Heart left ventricle (tissue), 16 donors: ENCODE measurements at regions not wholly inside any gene's neighbourhood (a gene's known extent, or its start where the extent isn't known, plus 50 kb on each side); places are given as distances from the start of the nearest gene placed in this dataset.

Experiments
- ATAC-seq, 4 donors: fragments of 200-7000 bp; cut with Tn5 transposase; one replicate each; pipeline ENCODE4 v1.9.1; 2020 to 2022; ENCODE audit warnings: moderate library complexity in 4 of 4, mild to moderate bottlenecking in 3 of 4, moderate number of reproducible peaks in 1 of 4
- DNase-seq, 5 donors: peaks; one replicate each; pipeline ENCODE4 v3.0.0-alpha.2; 2020
- H3K27ac ChIP-seq, 12 donors: fragments of 200-600 bp; sonication (generic) in 4 of 12; one replicate each; pipeline versions ENCODE4 v1.5.0 to v1.8.0; 2016 to 2022; ENCODE audit warnings: mild to moderate bottlenecking in 2 of 12
- H3K27me3 ChIP-seq, 9 donors: fragments of 200-600 bp; sonication (generic) in 2 of 9; one replicate each; pipeline versions ENCODE4 v1.5.1 to v1.8.0; 2016 to 2022; ENCODE audit warnings: mild to moderate bottlenecking in 3 of 9
- H3K36me3 ChIP-seq, 9 donors: fragments of 200-600 bp; sonication (generic) in 2 of 9; one replicate each; pipeline versions ENCODE4 v1.5.0 to v1.8.0; 2018 to 2022; ENCODE audit warnings: mild to moderate bottlenecking in 2 of 9
- H3K4me1 ChIP-seq, 12 donors: fragments of 200-600 bp; sonication (generic) in 4 of 12; one replicate each; pipeline versions ENCODE4 v1.5.0 to v1.8.0; 2016 to 2022; ENCODE audit warnings: mild to moderate bottlenecking in 3 of 12
- H3K4me3 ChIP-seq, 12 donors: fragments of 200-600 bp; sonication (generic) in 4 of 12; one replicate each; pipeline versions ENCODE4 v1.5.0 to v1.8.0; 2017 to 2022; ENCODE audit warnings: mild to moderate bottlenecking in 9 of 12, moderate library complexity in 4 of 12
- H3K9me3 ChIP-seq, 12 donors: fragments of 200-600 bp; sonication (generic) in 4 of 12; one replicate each; pipeline versions ENCODE4 v1.5.0 to v1.8.0; 2016 to 2022; ENCODE audit warnings: mild to moderate bottlenecking in 1 of 12
- CTCF ChIP-seq, 12 donors: fragments of 200-600 bp; sonication (generic) in 4 of 12; IDR thresholded peaks; one replicate each; pipeline versions ENCODE4 v1.5.0 to v1.8.0; 2018 to 2022; ENCODE audit warnings: antibody characterized with exemption in 12 of 12, mild to moderate bottlenecking in 5 of 12
- POLR2A ChIP-seq, 2 donors: fragments of 450-650 bp; IDR thresholded peaks; one replicate each; pipeline ENCODE4 v1.6.1; 2017; ENCODE audit warnings: antibody characterized with exemption in 2 of 2, mild to moderate bottlenecking in 2 of 2, moderate library complexity in 2 of 2
- WGBS, 4 donors: extraction: QIAGEN DNeasy Blood & Tissue Kit in 2 of 4; methylation state at CpG; one replicate each; pipeline versions ENCODE4 v1.1.5 to v1.1.7; 2013 to 2018; 5-methylcytosine and 5-hydroxymethylcytosine counted together
- intact Hi-C, 10 donors: fragments of 100-400 bp; cut with DNase I; formaldehyde crosslinking; loops; one replicate each; pipeline versions ENCODE4 v1.11.1 to v1.14.2; 2022
- donor health status: ischemic (EF 13 %, LVEDD 7.1; RV severe dilation, severe dysfunction).
- donor health status: healthy with polysubstance abuse.
- donor health status: DM: no; HTN: yes; CAD: no.
- donor health status: DM: no; HTN: no; CAD: no.
- donor health status: ischemic (EF 25% LVEDD 6.9; RV normal size, moderate dysfunction).
- donor health status: ischemic (EF 25% LVEDD 5.7; RV mildly dilated, moderate dysfunction).
- donor health status: healthy.
- donor health status: DM: yes; HTN: yes; CAD: no.
- donor health status: ischemic (EF 35%, LVEDD 5.7; RV mildly dilated, moderate dysfunction).
- donor health status: nonischemic (EF 11% LVEDD 7.7; RV severe dilation, severe dysfunction).
- donor health status: DM: yes; HTN: yes; CAD: no.
- donor health status: PGD.
- donor health status: ischemic (EF 29% LVEDD 5.4; RV normal size, mild dysfunction).
- donor health status: nonischemic (EF 23%, LVEDD 6.1; RV moderate dilation, normal function).

- WGBS, 4 donors: 95 to 98% (median 96%) methylated on average over 4 of the region's 4 CpGs
- TF ChIP-seq CTCF (IDR thresholded peaks at IDR 0.05) (no peak), POLR2A (IDR thresholded peaks at IDR 0.05) (no peak)
- intact Hi-C loops: loop anchor here in 4 of 10 donors (10.0 kb wide), 4 partner anchors 97 to 297 kb away; partner anchors contain the start of gene NREP (in 1 of the 4)
These were observed 94.9 kb upstream of the NREP start for GRCh38 chr5:111851631-111852548.

DNA sequence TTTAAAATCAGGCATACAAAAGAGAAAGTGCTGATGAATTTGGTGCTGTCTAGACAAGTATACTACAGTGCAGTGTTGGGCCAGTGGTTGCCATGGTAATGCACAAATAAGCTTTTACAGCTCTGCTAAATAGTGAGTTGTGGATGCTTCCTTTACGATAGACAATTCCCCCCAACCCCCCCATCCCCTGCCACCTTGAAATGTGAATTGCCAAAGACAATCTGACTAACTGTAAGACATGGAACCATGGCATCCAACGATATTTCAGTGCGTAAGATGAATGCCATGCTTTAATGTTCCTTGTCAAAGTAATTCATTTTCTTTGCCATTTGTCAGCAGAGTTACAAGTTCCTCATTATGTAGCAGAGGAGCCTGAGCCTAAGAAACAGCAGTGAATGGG, 91.5 kb upstream of the NREP start:
- H3K27me3 ChIP-seq: no peaks in the 10 kb centered on the region
- intact Hi-C loops: no loop called here
- no peaks in the 10 kb centered on the region for H3K9me3 ChIP-seq
- TF ChIP-seq POLR2A (IDR thresholded peaks at IDR 0.05): no peak
- no peak for TF ChIP-seq CTCF (IDR thresholded peaks at IDR 0.05)
- 84 to 91% (median 87%) methylated on average over 3 of the region's 3 CpGs for WGBS, 4 donors
- ATAC-seq (no peak), DNase-seq (no peak)
- H3K36me3 ChIP-seq: no peaks in the 10 kb centered on the region
- H3K4me3 ChIP-seq: no peak overlapping the region
- no peak overlapping the region for H3K27ac ChIP-seq
- H3K4me1 ChIP-seq: peaks cover 0 to 2% (median 0%) of the 10 kb centered on the region in 12 donors

More at GRCh38 chr5:111851631-111852548, 94.9 kb upstream of the NREP start:
- no peak for ATAC-seq
- no peak overlapping the region for H3K4me3 ChIP-seq
- no peaks in the 10 kb centered on the region for H3K9me3 ChIP-seq
- no peaks in the 10 kb centered on the region for H3K27me3 ChIP-seq
- H3K4me1 ChIP-seq: peaks cover 0 to 21% (median 9%) of the 10 kb centered on the region in 12 donors
- DNase-seq: no peak
- no peaks in the 10 kb centered on the region for H3K36me3 ChIP-seq
- H3K27ac ChIP-seq: no peak overlapping the region

DNA sequence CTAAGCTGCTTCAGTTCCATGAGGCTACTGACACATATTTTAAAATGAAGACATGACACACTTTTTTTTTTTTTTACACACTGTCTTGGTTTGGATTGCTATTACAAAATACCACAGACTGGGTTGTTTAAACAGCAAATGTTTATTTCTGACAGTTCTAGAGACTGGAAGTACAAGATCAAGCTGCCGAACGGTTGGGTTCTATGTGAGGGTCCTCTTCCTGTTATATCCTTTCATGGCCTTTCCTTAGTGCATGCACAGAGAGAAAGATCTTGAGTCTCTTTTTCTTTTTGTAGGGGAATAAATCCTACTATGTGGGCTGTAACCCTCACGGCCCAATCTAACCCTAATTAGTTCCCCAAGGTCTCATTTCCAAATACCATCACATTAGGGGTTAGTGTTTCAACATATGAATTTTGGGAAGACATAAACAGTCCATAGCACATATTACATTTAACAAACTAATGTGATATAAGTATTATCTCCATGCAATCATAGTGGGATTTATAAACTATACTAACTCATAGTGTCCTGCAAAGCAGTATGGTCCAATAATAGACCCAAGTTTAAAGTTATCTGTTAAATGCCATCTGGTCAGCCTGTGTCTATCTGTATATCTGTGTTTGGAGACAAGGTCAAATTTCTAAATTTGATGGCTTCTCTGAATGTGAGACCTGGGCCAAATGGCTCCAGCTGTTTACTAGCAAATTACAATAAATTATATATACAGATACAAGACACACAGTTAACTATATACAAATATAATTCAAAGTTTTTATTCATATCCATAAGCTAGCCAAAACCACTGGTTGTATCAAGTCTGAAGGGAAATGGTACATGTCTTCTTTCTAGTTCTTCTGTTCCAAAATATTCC, 90.3 kb upstream of the NREP start:
- TF ChIP-seq CTCF (IDR thresholded peaks at IDR 0.05) (no peak), POLR2A (IDR thresholded peaks at IDR 0.05) (no peak)
- H3K36me3 ChIP-seq: no peaks in the 10 kb centered on the region
- no peak for ATAC-seq

More for the DNA sequence above, 90.3 kb upstream of the NREP start:
- 92 to 96% (median 94%) methylated on average over 3 of the region's 3 CpGs for WGBS, 4 donors
- no peak for DNase-seq
- Histone ChIP-seq H3K4me3 (no peak overlapping the region), H3K27ac (no peak overlapping the region), H3K4me1 (no peaks in the 10 kb centered on the region), H3K27me3 (no peaks in the 10 kb centered on the region), H3K9me3 (no peaks in the 10 kb centered on the region)
- intact Hi-C loops: no loop called here
